ENCODE measurements at regions not wholly inside any gene's neighbourhood (a gene's known extent, or its start where the extent isn't known, plus 50 kb on each side); places are given as distances from the start of the nearest gene placed in this dataset.

DNA sequence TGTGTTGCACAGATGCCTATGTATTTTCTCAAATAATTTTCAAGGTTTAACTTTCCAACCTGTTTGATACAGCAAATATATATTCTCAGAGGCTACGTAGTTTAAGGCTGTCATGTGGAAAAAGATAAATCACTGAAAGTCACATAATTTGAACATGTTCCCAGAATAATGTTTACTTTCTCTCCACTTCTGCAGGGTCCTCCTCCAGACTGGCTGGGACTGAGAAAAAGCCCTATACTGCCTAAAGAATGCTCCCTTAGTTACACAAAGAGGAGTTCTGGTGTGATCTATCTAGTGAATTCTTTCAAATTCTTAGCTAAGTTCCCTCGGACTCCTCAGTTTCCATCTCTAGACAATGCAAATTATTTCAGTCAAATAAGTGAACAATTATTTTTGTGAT, 411.0 kb downstream of the C6orf118 start:
- no peak for TF ChIP-seq CTCF (IDR thresholded peaks at IDR 0.05; ENCODE audit: low read depth, low read length, missing control alignments)
- H3K4me3 ChIP-seq (replicated peaks; ENCODE audit: low read depth, low read length): no peak overlapping the region
- no peak for DNase-seq (ENCODE audit: extremely low read depth, low read depth)

DNA sequence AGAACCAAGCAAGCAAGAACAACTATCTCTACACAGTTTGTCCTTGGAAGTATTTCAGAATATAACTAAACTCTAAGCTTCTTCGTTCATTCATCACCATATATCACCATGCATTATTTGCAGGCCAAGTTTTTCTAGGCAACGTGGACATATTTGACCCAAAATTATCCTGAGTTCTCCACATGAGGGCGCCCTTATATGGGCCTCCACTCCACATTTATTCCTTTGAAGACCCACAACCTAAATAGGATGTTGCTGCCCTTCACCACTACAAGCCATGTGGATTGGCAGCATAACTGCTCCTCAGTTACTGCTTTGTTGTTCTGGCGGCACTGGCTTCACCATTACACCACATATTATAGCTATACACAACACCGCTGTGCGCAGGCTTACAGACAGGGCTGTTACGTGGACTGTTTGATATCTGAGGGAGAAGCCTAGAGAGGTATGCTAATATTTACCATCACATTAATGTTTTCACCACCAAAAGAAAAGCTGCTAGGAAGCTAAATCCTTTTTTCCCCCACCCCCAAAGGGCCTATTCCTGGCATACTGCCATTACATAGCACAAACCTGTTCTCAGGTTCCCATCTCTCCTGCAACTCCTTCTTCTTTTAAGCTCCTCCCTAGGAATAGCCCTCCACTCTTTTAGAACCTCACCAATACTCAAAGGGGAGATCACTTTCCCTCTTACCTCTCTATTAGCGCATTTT, 411.7 kb downstream of the C6orf118 start:
- no peak overlapping the region for H3K4me3 ChIP-seq (replicated peaks; ENCODE audit: low read depth, low read length)
- DNase-seq (ENCODE audit: extremely low read depth, low read depth): no peak
- TF ChIP-seq CTCF (IDR thresholded peaks at IDR 0.05; ENCODE audit: low read depth, low read length, missing control alignments): no peak

DNA sequence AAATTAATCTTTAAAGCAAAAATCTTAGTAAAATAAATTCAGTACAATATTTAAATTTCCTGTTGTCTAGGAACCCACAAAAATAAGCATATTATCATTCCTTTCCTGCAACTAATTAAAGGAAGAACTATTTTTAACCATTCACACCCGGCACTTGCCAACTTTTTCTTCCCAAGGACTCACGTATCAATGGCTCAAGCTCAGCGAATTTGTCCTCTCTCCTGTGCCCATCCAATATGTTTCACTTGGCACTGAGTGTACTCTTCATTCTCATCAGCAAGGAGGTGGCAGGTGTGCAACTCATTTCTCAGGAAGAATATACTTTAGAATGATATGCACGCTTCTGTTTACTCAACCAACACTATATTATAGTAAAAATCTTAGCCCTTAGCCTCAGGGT, 419.4 kb downstream of the C6orf118 start:
- no peak for DNase-seq (ENCODE audit: extremely low read depth, low read depth)
- no peak for TF ChIP-seq CTCF (IDR thresholded peaks at IDR 0.05; ENCODE audit: low read depth, low read length, missing control alignments)
- no peak overlapping the region for H3K4me3 ChIP-seq (replicated peaks; ENCODE audit: low read depth, low read length)

DNA sequence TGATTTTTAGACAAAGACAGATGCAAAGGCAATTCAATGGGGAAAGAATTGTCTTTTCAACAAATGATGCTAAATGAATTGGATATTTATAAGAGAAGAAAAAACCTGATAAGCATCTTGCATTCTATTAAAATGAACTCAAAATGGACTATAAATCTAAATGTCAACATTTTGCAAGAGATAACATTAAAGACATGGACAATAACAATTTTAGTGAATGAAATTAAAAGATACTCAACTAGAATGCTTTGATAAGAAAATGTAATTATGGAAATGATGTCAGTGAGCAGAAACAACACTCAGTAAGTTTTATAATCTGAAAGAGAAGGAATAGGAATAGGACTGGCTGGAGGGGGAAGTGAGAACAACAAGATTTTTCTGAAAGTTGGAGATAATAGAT, 421.7 kb downstream of the C6orf118 start:
- DNase-seq (ENCODE audit: extremely low read depth, low read depth): no peak

DNA sequence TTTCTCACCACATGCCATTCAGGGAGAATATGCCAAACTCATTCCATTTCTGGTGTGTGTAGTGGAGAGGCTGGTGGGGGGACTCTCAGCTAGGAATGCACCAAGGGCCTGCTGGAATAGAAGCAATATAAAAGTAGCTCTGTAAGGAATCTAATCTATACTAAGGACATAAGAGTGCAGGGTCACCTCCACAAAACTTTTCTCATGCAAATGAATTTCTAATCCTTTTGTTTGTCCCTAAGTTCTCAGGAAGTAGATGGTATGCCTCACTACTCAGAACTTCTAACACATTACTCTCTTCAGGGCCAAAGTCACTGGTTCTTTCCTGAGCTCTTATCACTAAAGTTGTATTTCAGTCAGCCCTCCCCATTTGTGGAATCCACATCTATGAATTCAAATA, 427.2 kb downstream of the C6orf118 start:
- no peak for TF ChIP-seq CTCF (IDR thresholded peaks at IDR 0.05; ENCODE audit: low read depth, low read length, missing control alignments)
- H3K4me3 ChIP-seq (replicated peaks; ENCODE audit: low read depth, low read length): no peak overlapping the region

More for the DNA sequence above, 421.7 kb downstream of the C6orf118 start:
- H3K4me3 ChIP-seq (replicated peaks; ENCODE audit: low read depth, low read length): no peak overlapping the region
- TF ChIP-seq CTCF (IDR thresholded peaks at IDR 0.05; ENCODE audit: low read depth, low read length, missing control alignments): no peak

DNA sequence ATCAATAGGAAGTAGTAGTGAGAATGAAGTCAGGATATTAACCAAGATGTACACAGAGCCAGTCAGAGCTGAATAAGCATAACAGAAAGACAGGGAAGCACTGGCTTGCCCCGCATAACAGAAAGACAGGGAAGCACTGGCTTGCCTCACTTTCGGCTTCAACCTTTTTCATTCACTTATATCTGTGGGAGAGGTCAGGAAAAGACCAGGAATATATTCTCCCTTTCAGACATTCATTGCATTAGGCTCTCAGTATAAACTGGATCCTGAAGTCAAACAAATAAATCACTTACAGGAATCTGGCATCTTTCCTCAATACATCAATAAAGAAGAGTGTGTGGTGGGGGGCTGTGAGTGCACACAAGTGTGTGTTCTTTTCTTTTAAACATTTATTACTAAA, 437.6 kb downstream of the C6orf118 start:
- no peak overlapping the region for H3K4me3 ChIP-seq (replicated peaks; ENCODE audit: low read depth, low read length)
- TF ChIP-seq CTCF (IDR thresholded peaks at IDR 0.05; ENCODE audit: low read depth, low read length, missing control alignments): no peak
- DNase-seq (ENCODE audit: extremely low read depth, low read depth): no peak

More for the DNA sequence above, 427.2 kb downstream of the C6orf118 start:
- DNase-seq (ENCODE audit: extremely low read depth, low read depth): no peak

DNA sequence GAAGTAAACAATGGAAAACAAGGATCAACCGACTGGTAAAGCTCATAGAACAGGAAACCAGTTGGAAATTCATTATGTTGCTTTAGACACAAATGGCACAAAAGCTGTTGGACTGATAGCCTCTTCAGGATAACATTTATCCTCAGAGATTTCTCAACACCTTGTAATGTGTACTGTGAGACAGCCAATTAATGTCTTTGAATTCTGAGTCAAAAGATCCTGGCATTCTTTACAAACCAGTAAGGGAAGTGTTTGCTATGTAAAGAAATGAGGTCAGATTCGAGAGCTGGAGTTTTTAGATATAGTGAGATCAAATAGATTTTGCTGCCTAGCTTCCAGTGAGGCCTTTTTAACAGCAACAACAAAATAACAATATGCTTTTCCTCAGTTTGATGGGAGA, 439.2 kb downstream of the C6orf118 start:
- no peak for TF ChIP-seq CTCF (IDR thresholded peaks at IDR 0.05; ENCODE audit: low read depth, low read length, missing control alignments)
- no peak for DNase-seq (ENCODE audit: extremely low read depth, low read depth)
- H3K4me3 ChIP-seq (replicated peaks; ENCODE audit: low read depth, low read length): no peak overlapping the region

All from HFF-Myc (cell line).